HG03159 (cell line): ENCODE measurements at regions not wholly inside any gene's neighbourhood (a gene's known extent, or its start where the extent isn't known, plus 50 kb on each side); places are given as distances from the start of the nearest gene placed in this dataset.

ENCODE experiments used
- ATAC-seq: cut with Tn5 transposase; IDR thresholded peaks from one replicate; pipeline ENCODE4 v1.9.1; 2021; ENCODE audit warnings: mild to moderate bottlenecking, moderate library complexity; ENCODE audit not compliant: unreplicated experiment

DNA sequence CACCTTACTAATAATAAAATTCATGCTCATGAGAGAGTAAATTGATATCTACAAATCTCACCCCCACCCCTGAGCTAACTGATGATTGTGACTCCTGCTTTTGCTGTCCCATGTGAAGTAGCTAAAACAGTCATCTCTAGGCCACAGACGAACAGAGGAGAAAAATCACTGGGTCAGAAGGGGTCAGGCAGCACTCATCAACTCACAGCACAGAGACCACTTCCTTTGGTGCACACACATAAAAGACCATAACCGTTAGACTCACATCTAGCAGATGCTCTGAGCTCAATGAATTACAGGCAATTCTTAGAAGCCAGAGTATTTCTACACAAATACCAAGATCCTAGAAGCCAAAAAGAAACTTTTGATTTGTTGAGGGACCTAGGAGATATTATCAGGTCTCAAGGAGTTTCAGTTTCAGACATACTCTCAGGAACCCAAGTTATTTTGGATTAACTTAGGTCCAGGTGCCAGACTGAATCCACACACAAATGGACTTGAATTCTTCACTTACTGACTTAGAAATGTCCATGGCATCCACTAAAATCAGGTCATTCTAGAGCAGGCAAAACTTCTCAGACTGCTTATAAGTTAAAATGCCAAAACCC, 65.0 kb upstream of the TES start:
- ATAC-seq = peak; percentile 89

DNA sequence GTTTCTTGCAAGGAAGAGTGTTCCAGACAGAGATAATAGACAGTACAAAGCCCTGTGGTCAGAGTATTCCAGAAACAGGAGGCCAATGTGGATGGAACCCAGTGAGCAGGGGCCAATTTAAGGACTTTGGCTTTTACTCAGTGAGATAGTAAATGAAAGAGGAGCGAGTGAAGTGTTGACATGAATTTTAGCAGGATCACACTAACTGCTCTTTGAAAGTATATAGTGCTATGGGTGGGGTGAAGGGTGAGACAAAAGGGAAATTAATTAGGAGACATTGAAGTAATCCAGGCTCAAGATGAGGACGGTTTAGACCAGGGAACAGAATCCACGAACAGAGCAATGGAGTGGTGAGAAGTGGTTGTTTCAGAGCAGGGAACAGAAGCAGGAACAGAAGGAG, 62.2 kb upstream of the TES start:
- ATAC-seq = no peak

DNA sequence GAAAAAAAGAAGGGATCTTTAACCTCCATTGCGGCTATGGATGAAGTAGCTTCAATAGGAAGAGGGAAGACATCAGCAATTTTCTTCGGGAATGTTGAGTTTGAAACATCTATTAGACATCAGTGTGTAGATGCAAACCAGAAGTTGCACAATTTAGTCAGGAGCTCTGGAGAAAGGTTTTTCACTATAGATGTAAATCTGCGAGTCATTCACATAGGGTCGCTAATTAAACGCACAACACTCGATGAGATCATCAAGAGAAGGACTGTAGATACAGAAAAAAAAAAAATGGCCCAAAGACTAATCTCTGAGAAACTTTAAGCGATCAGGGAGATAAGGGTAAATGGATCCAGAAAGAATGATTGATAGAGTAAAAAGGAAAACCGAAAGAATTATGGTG, 61.7 kb upstream of the TES start:
- no peak for ATAC-seq

DNA sequence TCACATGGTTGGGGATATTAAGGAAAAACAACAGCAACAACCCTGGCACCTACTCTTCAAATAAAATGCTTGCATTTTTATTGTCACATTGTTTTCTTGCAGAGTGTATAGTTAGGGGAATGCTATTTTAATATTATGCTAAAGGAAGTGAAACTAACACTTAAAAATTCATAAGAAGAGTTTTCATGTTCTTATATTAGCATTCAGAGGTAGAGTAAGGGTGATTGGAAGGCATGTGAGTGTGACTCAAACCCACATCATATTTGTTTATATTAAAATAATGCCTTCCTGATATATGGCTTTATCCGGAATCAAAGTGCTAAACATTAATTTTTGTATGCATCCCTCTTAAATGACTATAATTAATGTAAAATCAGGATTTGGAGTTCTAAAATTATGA, 59.8 kb upstream of the TES start:
- peak; percentile 95 for ATAC-seq

DNA sequence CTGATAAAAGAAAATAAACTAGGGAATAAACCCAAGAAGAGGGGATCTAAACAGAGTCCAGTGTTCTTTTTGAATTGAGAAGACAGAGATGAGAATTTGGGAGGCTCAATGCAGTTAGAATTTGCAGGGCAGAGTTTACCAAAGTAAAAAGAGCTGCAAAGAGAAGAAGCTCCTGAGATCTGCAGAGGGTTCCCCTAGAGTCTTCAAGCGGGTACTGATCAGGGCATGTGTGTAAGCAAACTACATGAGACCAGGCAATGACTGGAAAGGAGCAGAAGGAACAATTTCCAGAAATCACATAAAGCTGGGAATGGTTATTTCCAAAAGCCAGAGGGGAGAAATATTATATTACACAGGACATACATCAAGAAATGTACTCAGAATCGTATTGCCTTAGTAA, 58.1 kb upstream of the TES start:
- no peak for ATAC-seq

DNA sequence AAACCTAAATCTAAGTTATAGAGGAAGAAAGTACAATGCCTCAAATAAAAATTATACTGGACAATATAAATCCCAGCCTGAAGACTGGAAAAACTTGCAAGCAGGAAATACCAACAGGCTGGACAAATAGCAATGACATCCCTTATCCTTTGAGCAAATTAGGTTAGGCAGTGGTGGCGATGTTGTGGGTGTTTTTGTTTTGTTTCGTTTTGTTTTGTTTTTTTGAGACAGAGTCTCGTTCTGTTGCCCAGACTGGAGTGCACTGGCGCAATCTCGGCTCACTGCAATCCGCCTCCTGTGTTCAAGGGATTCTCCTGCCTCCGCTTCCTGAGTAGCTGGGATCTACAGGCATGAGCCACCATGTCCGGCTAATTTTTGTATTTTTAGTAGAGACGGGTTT, 57.3 kb upstream of the TES start:
- no peak for ATAC-seq

DNA sequence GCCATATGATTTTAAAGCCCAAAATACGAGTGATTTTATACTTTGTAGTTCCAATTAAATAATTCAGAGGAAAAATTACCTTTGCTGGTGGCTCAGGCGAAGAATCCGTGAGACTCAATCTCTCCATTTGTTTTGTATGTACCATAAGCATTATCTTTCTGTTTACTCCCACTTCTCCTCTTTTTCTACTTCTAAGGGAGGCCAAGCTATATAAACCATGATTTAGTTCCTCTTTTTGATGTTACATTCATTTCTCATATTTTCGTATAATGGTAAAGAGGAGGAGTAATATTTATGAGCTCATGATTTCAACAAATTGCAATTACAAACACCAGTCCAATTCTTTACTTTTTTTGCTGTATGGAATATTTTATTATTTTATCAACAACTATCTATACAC, 50.6 kb upstream of the TES start:
- peak; percentile 51 for ATAC-seq
